CD8-positive, alpha-beta memory T cell (primary cell): ENCODE measurements at regions not wholly inside any gene's neighbourhood (a gene's known extent, or its start where the extent isn't known, plus 50 kb on each side); places are given as distances from the start of the nearest gene placed in this dataset.

Experiments
- CTCF ChIA-PET: fragments of 350-600 bp; sonication (Branson Sonifier 250); formaldehyde crosslinking; loops from one replicate; lab custom pipeline; 2021; ENCODE audit warnings: antibody characterized with exemption; lab: Charles Lee
- POLR2A ChIA-PET: fragments of 350-600 bp; sonication (Branson Sonifier 250); formaldehyde crosslinking; loops from one replicate; lab custom pipeline; 2021; ENCODE audit warnings: antibody characterized with exemption; lab: Charles Lee
- DNase-seq, 5 donors: peaks; one replicate each; pipeline versions ENCODE4 v3.0.0 to v3.0.0-alpha.2; 2020 to 2022; ENCODE audit warnings: mixed read lengths in 1 of 5
- H3K27ac ChIP-seq: one replicate; pipeline ENCODE4 v1.7.0; 2013; ENCODE audit warnings: low read depth, mild to moderate bottlenecking, low read length, moderate library complexity
- H3K27me3 ChIP-seq: 2 replicates; pipeline ENCODE4 v1.7.0; 2013; ENCODE audit warnings: low read length, mild to moderate bottlenecking; ENCODE audit not compliant: insufficient read depth, poor library complexity, severe bottlenecking
- H3K36me3 ChIP-seq: 2 replicates; pipeline ENCODE4 v1.7.0; 2013; ENCODE audit warnings: mild to moderate bottlenecking, low read length, moderate library complexity; ENCODE audit not compliant: insufficient read depth
- H3K4me1 ChIP-seq: 2 replicates; pipeline ENCODE4 v1.7.0; 2013; ENCODE audit warnings: mild to moderate bottlenecking, low read length, moderate library complexity; ENCODE audit not compliant: insufficient read depth
- H3K4me3 ChIP-seq: 2 replicates; pipeline ENCODE4 v1.7.0; 2013; ENCODE audit warnings: mild to moderate bottlenecking, low read length
- H3K9me3 ChIP-seq: 2 replicates; pipeline ENCODE4 v1.7.0; 2013; ENCODE audit warnings: mild to moderate bottlenecking, low read length
- H3K27ac Mint-ChIP-seq, 8 donors: one replicate each; pipeline ENCODE4 v1.8.0; 2020 to 2021; ENCODE audit warnings: mixed read lengths in 8 of 8, mild to moderate bottlenecking in 6 of 8, inconsistent platforms in 3 of 8, moderate library complexity in 3 of 8
- H3K27me3 Mint-ChIP-seq, 2 donors: one replicate each; pipeline ENCODE4 v1.8.0; 2020 to 2021; ENCODE audit warnings: mixed read lengths in 2 of 2, mild to moderate bottlenecking in 1 of 2, moderate library complexity in 1 of 2
- H3K36me3 Mint-ChIP-seq, 3 donors: one replicate each; pipeline ENCODE4 v1.8.0; 2020 to 2021; ENCODE audit warnings: mixed read lengths in 3 of 3, inconsistent platforms in 1 of 3, mild to moderate bottlenecking in 1 of 3
- H3K4me1 Mint-ChIP-seq, 3 donors: one replicate each; pipeline ENCODE4 v1.8.0; 2020 to 2021; ENCODE audit warnings: mixed read lengths in 3 of 3, inconsistent platforms in 1 of 3, mild to moderate bottlenecking in 1 of 3
- H3K4me3 Mint-ChIP-seq, 7 donors: one replicate each; pipeline ENCODE4 v1.8.0; 2020 to 2021; ENCODE audit warnings: mixed read lengths in 7 of 7, mild to moderate bottlenecking in 6 of 7, moderate library complexity in 4 of 7, inconsistent platforms in 2 of 7
- H3K9me3 Mint-ChIP-seq, 5 donors: one replicate each; pipeline ENCODE4 v1.8.0; 2020 to 2022; ENCODE audit warnings: mixed read lengths in 5 of 5, mild to moderate bottlenecking in 3 of 5, moderate library complexity in 2 of 5, inconsistent platforms in 1 of 5

DNA sequence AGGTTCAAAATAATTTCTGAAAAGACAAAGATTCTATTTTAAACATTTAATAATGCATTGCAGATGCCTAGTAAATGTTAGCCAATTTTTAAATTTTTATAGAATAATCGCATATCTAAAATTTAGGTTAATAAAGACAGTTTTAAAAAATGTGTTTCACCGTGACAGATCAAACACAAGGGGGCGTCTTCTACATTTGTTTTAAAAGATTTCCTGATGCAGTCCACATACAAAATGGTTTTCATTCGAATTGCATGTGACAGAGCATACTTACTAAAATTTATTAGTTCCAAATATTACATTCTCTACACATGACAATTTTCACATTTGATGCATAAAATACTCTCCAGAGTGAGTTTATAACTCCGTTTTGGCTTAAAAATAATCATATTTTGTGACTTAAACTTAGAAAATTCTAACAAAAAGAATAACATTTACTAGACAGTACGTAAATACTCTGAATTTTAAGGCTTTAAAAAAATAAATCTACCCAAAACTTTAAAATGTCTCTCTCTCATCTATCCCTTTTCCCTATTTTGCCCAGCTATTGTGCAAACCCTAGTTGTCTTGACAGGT is 75.5 kb downstream of the ADAMTS1 start:
- H3K36me3 Mint-ChIP-seq: no peaks in the 10 kb centered on the region
- Histone ChIP-seq H3K9me3 (no peaks in the 10 kb centered on the region), H3K4me3 (no peak overlapping the region), H3K4me1 (no peaks in the 10 kb centered on the region), H3K36me3 (no peaks in the 10 kb centered on the region), H3K27ac (no peak overlapping the region), H3K27me3 (no peaks in the 10 kb centered on the region)
- no peak overlapping the region for H3K27ac Mint-ChIP-seq
- POLR2A ChIA-PET: no interaction called here
- no peak overlapping the region for H3K4me3 Mint-ChIP-seq
- H3K9me3 Mint-ChIP-seq: peaks cover 0 to 2% (median 0%) of the 10 kb centered on the region in 5 donors
- CTCF ChIA-PET: no interaction called here
- H3K4me1 Mint-ChIP-seq: no peaks in the 10 kb centered on the region
- no peaks in the 10 kb centered on the region for H3K27me3 Mint-ChIP-seq
- no peak for DNase-seq

GRCh38 chr21:26766826-26767325 is 78.3 kb downstream of the ADAMTS1 start:
- no peak for DNase-seq

GRCh38 chr21:26761174-26761915 is 83.9 kb downstream of the ADAMTS1 start:
- no peaks in the 10 kb centered on the region for H3K9me3 ChIP-seq
- no peak for DNase-seq
- no peak overlapping the region for H3K4me3 Mint-ChIP-seq
- H3K4me1 ChIP-seq: no peaks in the 10 kb centered on the region
- no peaks in the 10 kb centered on the region for H3K27me3 Mint-ChIP-seq
- peaks cover 0 to 2% (median 0%) of the 10 kb centered on the region in 5 donors for H3K9me3 Mint-ChIP-seq
- H3K4me1 Mint-ChIP-seq: no peaks in the 10 kb centered on the region
- H3K36me3 ChIP-seq: no peaks in the 10 kb centered on the region
- H3K4me3 ChIP-seq: no peak overlapping the region
- no peak overlapping the region for H3K27ac Mint-ChIP-seq
- CTCF ChIA-PET: no interaction called here
- H3K36me3 Mint-ChIP-seq: no peaks in the 10 kb centered on the region
- H3K27ac ChIP-seq: no peak overlapping the region
- POLR2A ChIA-PET: no interaction called here
- no peaks in the 10 kb centered on the region for H3K27me3 ChIP-seq

More at GRCh38 chr21:26766826-26767325, 78.3 kb downstream of the ADAMTS1 start:
- Histone ChIP-seq H3K36me3 (no peaks in the 10 kb centered on the region), H3K9me3 (no peaks in the 10 kb centered on the region), H3K4me3 (no peak overlapping the region), H3K4me1 (no peaks in the 10 kb centered on the region), H3K27ac (no peak overlapping the region), H3K27me3 (no peaks in the 10 kb centered on the region)
- Mint-ChIP-seq H3K4me3 (no peak overlapping the region), H3K9me3 (peaks cover 0 to 4% (median 0%) of the 10 kb centered on the region in 5 donors), H3K27ac (no peak overlapping the region), H3K36me3 (no peaks in the 10 kb centered on the region), H3K27me3 (no peaks in the 10 kb centered on the region), H3K4me1 (no peaks in the 10 kb centered on the region)
- ChIA-PET CTCF (no interaction called here), POLR2A (no interaction called here)

DNA sequence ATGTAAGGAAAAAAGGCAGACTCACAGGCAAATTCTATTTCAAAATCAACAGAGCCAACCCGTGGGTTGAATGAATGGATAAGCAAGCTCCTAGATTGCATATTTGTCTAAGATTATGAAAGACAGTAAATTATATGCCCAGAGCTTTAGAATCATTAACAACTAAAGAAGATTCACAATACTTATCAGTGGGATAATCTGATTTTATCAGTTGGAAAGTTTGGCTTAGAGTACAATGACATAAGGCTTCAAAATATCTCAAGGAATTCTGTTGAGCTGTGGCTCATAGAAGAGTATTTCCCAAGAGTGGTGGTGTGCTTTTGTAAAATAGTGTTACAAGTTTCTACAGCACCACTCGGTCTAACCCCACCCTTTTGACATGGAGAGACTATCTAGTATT is 85.5 kb downstream of the ADAMTS1 start:
- POLR2A ChIA-PET: no interaction called here

GRCh38 chr21:26758083-26758880 is 86.9 kb downstream of the ADAMTS1 start:
- Mint-ChIP-seq H3K27ac (no peak overlapping the region), H3K4me3 (no peak overlapping the region), H3K27me3 (no peaks in the 10 kb centered on the region), H3K36me3 (no peaks in the 10 kb centered on the region), H3K4me1 (no peaks in the 10 kb centered on the region), H3K9me3 (peaks cover 0 to 2% (median 0%) of the 10 kb centered on the region in 5 donors)
- no peaks in the 10 kb centered on the region for H3K27me3 ChIP-seq
- no peaks in the 10 kb centered on the region for H3K36me3 ChIP-seq
- no peak overlapping the region for H3K4me3 ChIP-seq
- H3K4me1 ChIP-seq: no peaks in the 10 kb centered on the region
- CTCF ChIA-PET: interaction anchor here (1.0 kb wide), 1 partner anchor 25 kb away, joined by 4 read pairs; no protein-coding TSS in a partner anchor
- POLR2A ChIA-PET: no interaction called here
- no peak overlapping the region for H3K27ac ChIP-seq
- no peaks in the 10 kb centered on the region for H3K9me3 ChIP-seq
- DNase-seq: no peak

More for the DNA sequence above, 85.5 kb downstream of the ADAMTS1 start:
- H3K4me3 Mint-ChIP-seq: no peak overlapping the region
- no peaks in the 10 kb centered on the region for H3K4me1 Mint-ChIP-seq
- H3K27me3 ChIP-seq: no peaks in the 10 kb centered on the region
- no peak overlapping the region for H3K27ac Mint-ChIP-seq
- no peaks in the 10 kb centered on the region for H3K36me3 Mint-ChIP-seq
- peaks cover 0 to 2% (median 0%) of the 10 kb centered on the region in 5 donors for H3K9me3 Mint-ChIP-seq
- no peaks in the 10 kb centered on the region for H3K9me3 ChIP-seq
- CTCF ChIA-PET: interaction anchor here (1.0 kb wide), 1 partner anchor 23 kb away, joined by 4 read pairs; no protein-coding TSS in a partner anchor
- H3K27ac ChIP-seq: no peak overlapping the region
- H3K4me3 ChIP-seq: no peak overlapping the region
- no peaks in the 10 kb centered on the region for H3K36me3 ChIP-seq
- H3K4me1 ChIP-seq: no peaks in the 10 kb centered on the region
- H3K27me3 Mint-ChIP-seq: no peaks in the 10 kb centered on the region
- DNase-seq: no peak

- no peaks in the 10 kb centered on the region for H3K27me3 Mint-ChIP-seq
- H3K4me3 Mint-ChIP-seq: no peak overlapping the region
- no peaks in the 10 kb centered on the region for H3K36me3 Mint-ChIP-seq
- H3K4me1 ChIP-seq: no peaks in the 10 kb centered on the region
- DNase-seq: no peak
- POLR2A ChIA-PET: no interaction called here
- no peaks in the 10 kb centered on the region for H3K4me1 Mint-ChIP-seq
- no peak overlapping the region for H3K27ac Mint-ChIP-seq
- H3K36me3 ChIP-seq: no peaks in the 10 kb centered on the region
- H3K4me3 ChIP-seq: no peak overlapping the region
- H3K9me3 Mint-ChIP-seq: no peaks in the 10 kb centered on the region
- H3K9me3 ChIP-seq: no peaks in the 10 kb centered on the region
- CTCF ChIA-PET: no interaction called here
- H3K27me3 ChIP-seq: no peaks in the 10 kb centered on the region
- no peak overlapping the region for H3K27ac ChIP-seq
Measured at GRCh38 chr21:26756491-26757159, 88.6 kb downstream of the ADAMTS1 start.

- Mint-ChIP-seq H3K4me1 (no peaks in the 10 kb centered on the region), H3K9me3 (no peaks in the 10 kb centered on the region), H3K27ac (no peak overlapping the region), H3K4me3 (no peak overlapping the region), H3K36me3 (no peaks in the 10 kb centered on the region), H3K27me3 (no peaks in the 10 kb centered on the region)
- H3K4me3 ChIP-seq: no peak overlapping the region
- no peak for DNase-seq
- CTCF ChIA-PET: no interaction called here
- H3K9me3 ChIP-seq: no peaks in the 10 kb centered on the region
- POLR2A ChIA-PET: no interaction called here
- no peaks in the 10 kb centered on the region for H3K4me1 ChIP-seq
- H3K36me3 ChIP-seq: no peaks in the 10 kb centered on the region
- no peak overlapping the region for H3K27ac ChIP-seq
- H3K27me3 ChIP-seq: no peaks in the 10 kb centered on the region
Measured at GRCh38 chr21:26754853-26755252, 90.4 kb downstream of the ADAMTS1 start.
